HG03378 (cell line): ENCODE measurements at regions not wholly inside any gene's neighbourhood (a gene's known extent, or its start where the extent isn't known, plus 50 kb on each side); places are given as distances from the start of the nearest gene placed in this dataset.
"Not testable (repeated sequence)": the region's sequence is repeated elsewhere in the genome, so short reads cannot be mapped to it uniquely, and the experiment has no call there.

Experiments
- ATAC-seq: cut with Tn5 transposase; IDR thresholded peaks from one replicate; pipeline ENCODE4 v1.9.1; 2021; ENCODE audit warnings: mild to moderate bottlenecking, moderate library complexity; ENCODE audit not compliant: unreplicated experiment

DNA sequence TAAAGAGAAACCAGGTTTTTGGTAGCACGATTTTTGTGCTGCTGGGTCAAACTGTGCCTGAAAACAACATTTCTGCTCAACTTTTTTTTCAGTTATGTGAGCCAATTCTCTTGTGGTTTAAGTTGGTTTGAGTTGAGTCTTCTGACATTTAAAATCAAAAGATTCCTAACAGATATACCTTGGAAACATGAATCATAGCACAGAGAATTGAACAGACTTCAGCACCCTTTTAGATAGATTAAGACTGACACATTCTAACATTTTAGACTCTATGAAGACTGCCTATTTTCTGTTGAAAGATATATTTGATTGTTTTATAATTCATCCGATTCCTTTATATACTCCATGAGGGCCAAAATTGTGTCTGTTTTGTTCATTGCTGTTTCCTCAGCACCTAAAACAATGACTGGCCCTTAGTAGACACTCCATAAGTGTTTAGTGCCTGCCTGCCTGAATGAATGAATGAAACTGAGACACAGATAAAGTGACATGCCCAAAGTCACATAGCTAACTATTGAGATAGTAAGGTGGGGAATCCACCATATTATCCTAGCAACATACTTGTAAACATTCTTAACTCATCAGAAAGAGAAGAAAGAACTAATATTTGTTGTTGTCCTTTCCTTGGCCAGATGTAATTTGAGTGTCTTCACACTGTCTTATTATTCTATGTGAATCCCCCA lies 624.0 kb downstream of the MID1IP1 start:
- no peak for ATAC-seq

GRCh38 chrX:39426101-39426500 lies 624.8 kb downstream of the MID1IP1 start:
- no peak for ATAC-seq

DNA sequence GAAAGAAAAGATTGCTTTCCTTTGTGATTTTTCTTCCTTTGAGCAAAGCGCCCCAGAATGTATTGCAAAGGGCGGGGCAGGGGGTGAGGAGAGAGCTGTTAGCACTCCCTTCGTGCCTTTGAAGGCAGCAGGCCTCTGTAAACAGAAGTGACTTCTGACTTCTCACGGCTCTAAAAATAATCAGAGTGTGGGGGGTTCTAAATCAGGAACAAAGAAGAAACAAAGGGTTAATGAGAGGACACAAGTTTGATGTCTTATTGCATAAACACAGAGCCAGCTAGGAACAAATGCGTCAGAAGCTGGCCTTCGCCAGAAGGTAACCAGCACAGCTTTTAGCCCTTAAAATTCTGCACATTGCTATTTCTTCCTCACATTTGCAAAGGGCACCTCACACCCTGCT lies 626.2 kb downstream of the MID1IP1 start:
- no peak for ATAC-seq

DNA sequence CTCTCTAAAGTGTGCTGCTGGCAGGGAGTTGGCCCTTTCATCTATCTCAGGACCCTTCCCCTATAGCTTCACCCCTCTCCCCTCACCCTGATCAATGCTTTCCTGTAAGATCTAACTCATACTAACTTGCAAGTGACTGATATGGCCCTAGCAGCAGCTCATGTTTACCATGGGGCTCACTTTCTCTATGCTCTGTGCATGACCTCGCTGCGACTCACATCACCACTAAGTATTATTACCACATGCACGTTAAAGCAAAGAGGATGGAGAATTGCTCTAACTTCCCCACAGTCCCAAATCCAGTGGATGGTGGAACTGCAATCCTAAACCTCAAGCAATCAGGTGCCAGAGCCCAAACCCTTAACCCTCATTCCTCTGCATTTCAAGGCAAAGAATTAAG lies 626.6 kb downstream of the MID1IP1 start:
- no peak for ATAC-seq

DNA sequence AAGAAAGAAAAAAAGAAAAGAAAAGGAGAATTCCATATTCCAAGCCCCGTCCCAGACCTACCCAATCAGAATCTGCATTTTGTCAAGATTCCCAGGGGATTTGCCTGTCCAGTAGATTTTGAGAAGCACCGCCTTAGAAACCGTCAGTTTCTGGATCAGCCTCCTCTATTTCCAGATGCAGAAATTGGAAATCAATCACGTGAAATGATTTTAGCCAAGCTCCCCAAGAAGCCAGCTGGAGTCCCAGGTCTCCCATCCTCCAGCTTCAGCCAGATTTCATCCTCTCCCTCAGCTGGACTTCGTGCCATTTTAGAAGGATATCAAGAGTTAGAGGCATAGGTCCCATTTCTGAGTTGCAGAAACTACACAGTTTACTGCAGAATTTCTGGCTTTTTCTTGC lies 629.3 kb downstream of the MID1IP1 start:
- no peak for ATAC-seq

DNA sequence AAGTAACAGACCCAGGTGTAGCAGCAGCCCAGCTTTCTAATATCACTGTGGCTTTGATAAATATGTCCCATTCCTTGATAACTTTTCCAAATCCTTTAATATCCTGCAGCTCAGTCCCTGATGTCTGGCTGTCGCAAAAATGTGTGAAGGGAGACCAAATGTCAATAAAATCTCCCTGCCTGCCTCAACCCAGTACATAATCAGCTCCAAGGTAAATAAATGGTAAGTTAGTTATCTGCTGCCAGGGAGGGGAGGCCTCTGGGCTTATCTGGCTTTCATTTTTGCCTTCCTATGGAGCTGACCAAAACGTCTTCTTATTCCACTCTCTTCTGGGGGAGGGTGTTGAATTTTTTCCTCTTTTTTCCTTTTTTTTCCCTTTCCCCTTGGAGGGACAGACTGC lies 630.6 kb downstream of the MID1IP1 start:
- ATAC-seq = no peak

GRCh38 chrX:39434671-39435070 lies 633.4 kb downstream of the MID1IP1 start:
- ATAC-seq = not testable (repeated sequence)

DNA sequence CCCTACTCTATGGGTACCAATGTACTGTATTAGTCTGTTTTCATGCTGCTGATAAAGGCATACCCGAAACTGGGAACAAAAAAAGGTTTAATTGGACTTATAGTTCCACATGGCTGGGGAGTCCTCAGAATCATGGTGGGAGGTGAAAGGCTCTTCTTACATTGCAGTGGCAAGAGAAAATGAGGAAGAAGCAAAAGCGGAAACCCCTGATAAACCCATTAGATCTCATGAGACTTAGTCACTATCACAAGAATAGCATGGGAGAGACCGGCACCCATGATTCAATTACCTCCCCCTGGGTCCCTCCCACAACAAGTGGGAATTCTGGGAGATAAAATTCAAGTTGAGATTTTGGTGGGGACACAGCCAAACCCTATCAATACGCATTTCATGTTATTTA lies 635.3 kb downstream of the MID1IP1 start:
- not testable (repeated sequence) for ATAC-seq

- ATAC-seq = no peak
Observed at GRCh38 chrX:39437670-39438441, 636.6 kb downstream of the MID1IP1 start.

- no peak for ATAC-seq
Observed at GRCh38 chrX:39438603-39439602, 637.6 kb downstream of the MID1IP1 start.

DNA sequence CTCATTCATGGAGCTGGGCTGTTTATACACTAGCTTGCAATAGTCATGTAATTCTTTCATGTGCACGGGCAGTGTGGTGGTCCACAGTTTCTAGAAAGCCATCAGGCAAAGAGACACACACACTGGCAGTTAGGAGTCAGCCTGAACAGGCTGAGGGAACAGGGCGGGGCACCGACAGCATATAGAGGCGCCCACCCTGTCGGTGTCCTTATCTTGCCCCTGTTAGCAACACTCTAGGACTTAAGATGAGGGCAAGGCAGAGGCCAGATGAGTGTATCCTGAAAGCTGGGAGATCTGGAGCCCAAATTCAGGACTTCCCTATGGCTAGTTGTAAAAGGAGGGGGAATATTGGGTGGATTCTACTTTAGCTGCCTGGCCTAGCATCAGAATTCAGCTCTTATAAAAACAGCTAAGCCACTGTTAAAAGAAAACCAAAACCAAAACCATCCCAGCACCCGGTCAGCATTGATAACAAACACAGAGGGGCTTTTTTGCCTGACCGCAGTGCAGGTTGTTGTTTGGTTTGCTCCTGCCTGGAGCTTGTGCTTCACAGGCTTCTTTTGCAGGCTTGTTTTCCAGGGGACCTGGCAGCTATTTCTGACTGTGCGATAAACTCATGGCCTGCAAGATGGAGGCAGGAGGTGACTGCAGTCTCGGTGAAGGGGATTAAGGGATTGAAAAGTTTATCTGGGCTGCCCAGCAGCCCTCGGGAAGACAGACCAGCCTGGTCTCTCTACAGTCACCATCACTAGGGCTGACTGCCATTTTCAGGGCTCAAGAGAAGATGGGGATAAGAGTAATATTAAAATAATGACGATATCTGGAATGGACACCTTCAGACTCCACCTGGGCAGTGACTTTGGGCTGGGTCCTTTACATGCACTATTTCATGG lies 638.9 kb downstream of the MID1IP1 start:
- ATAC-seq = peak; percentile 53

DNA sequence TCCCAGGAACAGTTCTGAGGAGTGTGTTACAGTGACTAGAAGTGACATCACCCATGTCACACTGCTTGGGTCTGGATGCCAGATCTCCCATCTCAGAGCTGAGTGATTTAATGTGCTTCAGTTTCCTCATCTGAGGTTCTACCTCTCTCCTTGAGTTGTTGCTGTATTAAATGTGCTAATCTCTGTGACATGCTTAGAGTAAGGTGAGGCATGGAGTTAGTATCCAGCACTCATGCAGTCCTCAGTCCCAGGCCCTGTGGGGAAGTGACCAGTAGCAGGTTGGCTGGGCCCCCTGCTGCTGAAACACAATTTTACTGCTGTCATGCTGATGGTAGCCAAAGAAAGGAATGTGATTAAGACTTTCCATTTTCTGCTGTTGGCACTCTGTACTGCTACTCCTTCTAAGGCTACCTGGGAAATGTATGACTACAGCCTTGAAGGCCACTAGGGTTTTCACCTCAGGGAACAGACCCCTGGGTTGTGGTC lies 639.6 kb downstream of the MID1IP1 start:
- peak; percentile 27 for ATAC-seq

DNA sequence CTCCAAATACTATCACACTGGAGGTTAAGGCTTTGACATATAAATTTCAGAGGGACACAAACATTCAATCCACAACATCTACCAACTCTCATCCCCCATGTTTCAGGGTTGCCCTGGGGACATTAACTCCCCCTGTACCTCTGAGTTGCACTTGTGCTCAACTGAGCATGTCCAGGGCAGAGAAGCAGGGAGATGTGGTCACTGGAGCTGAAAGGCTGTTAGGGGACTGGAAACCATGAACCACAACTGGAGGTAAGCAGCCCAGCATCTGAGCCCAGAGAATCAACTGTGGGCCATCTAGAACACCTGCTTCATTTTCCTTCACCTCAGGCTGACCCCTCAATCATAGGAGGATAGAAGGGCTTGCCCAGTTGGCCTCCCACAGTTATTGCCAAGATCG lies 641.1 kb downstream of the MID1IP1 start:
- ATAC-seq = no peak

GRCh38 chrX:39443240-39443639 lies 642.0 kb downstream of the MID1IP1 start:
- no peak for ATAC-seq

- no peak for ATAC-seq
Observed at GRCh38 chrX:39445336-39445735, 644.1 kb downstream of the MID1IP1 start.

GRCh38 chrX:39449352-39449751 lies 648.1 kb downstream of the MID1IP1 start:
- no peak for ATAC-seq

GRCh38 chrX:39450234-39450977 lies 647.4 kb downstream of the BCOR start:
- ATAC-seq = no peak

GRCh38 chrX:39451046-39451445 lies 646.7 kb downstream of the BCOR start:
- no peak for ATAC-seq

- no peak for ATAC-seq
Observed at GRCh38 chrX:39452401-39452800, 645.4 kb downstream of the BCOR start.
